K562 (cell line): ENCODE measurements at regions not wholly inside any gene's neighbourhood (a gene's known extent, or its start where the extent isn't known, plus 50 kb on each side); places are given as distances from the start of the nearest gene placed in this dataset.

ENCODE experiments used
- BDP1 ChIP-seq: IDR thresholded peaks from 3 replicates; pipeline ENCODE4 v1.6.1; 2011; ENCODE audit not compliant: insufficient read length, insufficient read depth
- DEAF1 ChIP-seq: fragments of 450-650 bp; formaldehyde crosslinking; IDR thresholded peaks from 2 replicates; pipeline ENCODE4 v1.4.0; 2020; ENCODE audit warnings: mild to moderate bottlenecking, moderate library complexity
- IFI16 ChIP-seq: fragments of 250-450 bp; sonication (Bioruptor Pico); IDR thresholded peaks from 2 replicates; pipeline ENCODE4 v2.1.2; 2022; ENCODE audit warnings: mild to moderate bottlenecking, inconsistent platforms
- MAFG ChIP-seq: fragments of 450-650 bp; conservative IDR thresholded peaks from 2 replicates; pipeline ENCODE4 v1.6.1; 2016; ENCODE audit warnings: missing genetic modification characterization, missing compliant biosample characterization
- MEF2A ChIP-seq: IDR thresholded peaks from 2 replicates; pipeline ENCODE4 v1.6.1; 2011; ENCODE audit warnings: low read depth, mild to moderate bottlenecking, low read length, moderate library complexity; ENCODE audit not compliant: control insufficient read depth
- PTRF ChIP-seq: fragments of 450-650 bp; IDR thresholded peaks from 2 replicates; pipeline ENCODE4 v1.6.1; 2016; ENCODE audit warnings: mild to moderate bottlenecking, missing genetic modification characterization, missing compliant biosample characterization
- RAD21 ChIP-seq, 2 experiments: fragments of 250-450 bp in 1 of 2; fragments of 450-650 bp in 1 of 2; sonication (Bioruptor Pico) in 1 of 2; formaldehyde crosslinking in 1 of 2; IDR thresholded peaks in 1 of 2; conservative IDR thresholded peaks in 1 of 2; 2 replicates each; pipeline versions ENCODE4 v1.4.0 to v1.8.0; 2020 to 2022; ENCODE audit warnings: mild to moderate bottlenecking in 2 of 2, moderate library complexity in 1 of 2
- TF ChIP-seq, protein P1 (sequence below), 2 experiments: fragments of 450-650 bp; formaldehyde crosslinking in 1 of 2; IDR thresholded peaks; 2 replicates each; pipeline versions ENCODE4 v1.4.0 to v1.6.1; 2014 to 2020; ENCODE audit warnings: mild to moderate bottlenecking in 2 of 2, borderline replicate concordance in 1 of 2, low read depth in 1 of 2
- TF ChIP-seq, protein P2 (sequence below), 2 experiments: fragments of 450-650 bp; conservative IDR thresholded peaks; 2 replicates each; pipeline ENCODE4 v1.6.1; 2017; ENCODE audit warnings: mild to moderate bottlenecking in 2 of 2, moderate library complexity in 2 of 2

DNA sequence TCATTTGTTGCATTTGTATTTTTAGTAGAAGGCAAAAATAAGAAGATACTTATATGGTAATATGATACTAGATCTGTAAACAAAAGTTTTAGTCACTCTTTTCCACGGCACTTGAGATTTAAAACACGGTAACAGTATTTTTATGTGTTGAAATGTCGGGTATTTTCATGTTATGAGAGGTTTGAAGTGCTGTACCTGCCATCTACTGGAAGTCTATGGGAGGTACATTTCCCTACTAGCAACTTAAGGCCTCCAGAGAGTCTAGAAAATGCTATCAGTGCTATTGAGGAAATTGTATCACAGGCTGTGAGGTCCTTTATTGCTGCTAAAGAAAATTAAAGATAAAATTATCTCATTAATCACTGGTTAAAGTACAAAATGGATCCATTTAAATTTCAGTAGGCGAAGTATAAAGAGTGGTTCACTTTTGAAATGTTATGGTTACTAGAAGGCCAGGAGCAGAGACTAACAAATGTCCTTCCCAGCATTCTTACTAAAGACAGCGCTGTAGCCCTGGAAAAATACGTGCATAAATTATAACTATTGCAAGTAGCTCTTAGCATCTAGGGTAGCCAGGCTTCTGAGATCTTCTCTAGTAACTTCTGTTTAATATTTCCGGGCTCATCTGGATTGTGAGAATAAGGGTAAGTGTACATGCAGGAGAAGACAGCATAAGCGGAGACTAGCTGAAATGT, 77.6 kb upstream of the PRKD1 start (continued):
- TF ChIP-seq, protein P1, sequence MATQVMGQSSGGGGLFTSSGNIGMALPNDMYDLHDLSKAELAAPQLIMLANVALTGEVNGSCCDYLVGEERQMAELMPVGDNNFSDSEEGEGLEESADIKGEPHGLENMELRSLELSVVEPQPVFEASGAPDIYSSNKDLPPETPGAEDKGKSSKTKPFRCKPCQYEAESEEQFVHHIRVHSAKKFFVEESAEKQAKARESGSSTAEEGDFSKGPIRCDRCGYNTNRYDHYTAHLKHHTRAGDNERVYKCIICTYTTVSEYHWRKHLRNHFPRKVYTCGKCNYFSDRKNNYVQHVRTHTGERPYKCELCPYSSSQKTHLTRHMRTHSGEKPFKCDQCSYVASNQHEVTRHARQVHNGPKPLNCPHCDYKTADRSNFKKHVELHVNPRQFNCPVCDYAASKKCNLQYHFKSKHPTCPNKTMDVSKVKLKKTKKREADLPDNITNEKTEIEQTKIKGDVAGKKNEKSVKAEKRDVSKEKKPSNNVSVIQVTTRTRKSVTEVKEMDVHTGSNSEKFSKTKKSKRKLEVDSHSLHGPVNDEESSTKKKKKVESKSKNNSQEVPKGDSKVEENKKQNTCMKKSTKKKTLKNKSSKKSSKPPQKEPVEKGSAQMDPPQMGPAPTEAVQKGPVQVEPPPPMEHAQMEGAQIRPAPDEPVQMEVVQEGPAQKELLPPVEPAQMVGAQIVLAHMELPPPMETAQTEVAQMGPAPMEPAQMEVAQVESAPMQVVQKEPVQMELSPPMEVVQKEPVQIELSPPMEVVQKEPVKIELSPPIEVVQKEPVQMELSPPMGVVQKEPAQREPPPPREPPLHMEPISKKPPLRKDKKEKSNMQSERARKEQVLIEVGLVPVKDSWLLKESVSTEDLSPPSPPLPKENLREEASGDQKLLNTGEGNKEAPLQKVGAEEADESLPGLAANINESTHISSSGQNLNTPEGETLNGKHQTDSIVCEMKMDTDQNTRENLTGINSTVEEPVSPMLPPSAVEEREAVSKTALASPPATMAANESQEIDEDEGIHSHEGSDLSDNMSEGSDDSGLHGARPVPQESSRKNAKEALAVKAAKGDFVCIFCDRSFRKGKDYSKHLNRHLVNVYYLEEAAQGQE (IDR thresholded peaks at IDR 0.05; ENCODE audit: borderline replicate concordance), result peak; percentile 34; the same call in 1 of the 2 replicates
- TF ChIP-seq, protein P1 (CRISPR knock-in tag; IDR thresholded peaks at IDR 0.05; ENCODE audit: low read depth), result no peak
- no peak for TF ChIP-seq MAFG (tag)
- TF ChIP-seq IFI16, result no peak
- peak; percentile 56 for TF ChIP-seq DEAF1
- TF ChIP-seq PTRF (tag), result no peak
- TF ChIP-seq, protein P2, sequence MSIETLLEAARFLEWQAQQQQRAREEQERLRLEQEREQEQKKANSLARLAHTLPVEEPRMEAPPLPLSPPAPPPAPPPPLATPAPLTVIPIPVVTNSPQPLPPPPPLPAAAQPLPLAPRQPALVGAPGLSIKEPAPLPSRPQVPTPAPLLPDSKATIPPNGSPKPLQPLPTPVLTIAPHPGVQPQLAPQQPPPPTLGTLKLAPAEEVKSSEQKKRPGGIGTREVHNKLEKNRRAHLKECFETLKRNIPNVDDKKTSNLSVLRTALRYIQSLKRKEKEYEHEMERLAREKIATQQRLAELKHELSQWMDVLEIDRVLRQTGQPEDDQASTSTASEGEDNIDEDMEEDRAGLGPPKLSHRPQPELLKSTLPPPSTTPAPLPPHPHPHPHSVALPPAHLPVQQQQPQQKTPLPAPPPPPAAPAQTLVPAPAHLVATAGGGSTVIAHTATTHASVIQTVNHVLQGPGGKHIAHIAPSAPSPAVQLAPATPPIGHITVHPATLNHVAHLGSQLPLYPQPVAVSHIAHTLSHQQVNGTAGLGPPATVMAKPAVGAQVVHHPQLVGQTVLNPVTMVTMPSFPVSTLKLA (conservative IDR thresholded peaks at IDR 0.05), result no peak
- no peak for TF ChIP-seq MEF2A
- peak; percentile 69 to 73 for TF ChIP-seq RAD21 (CRISPR knock-in tag; conservative IDR thresholded peaks at IDR 0.05 in 1 of 2, IDR thresholded peaks at IDR 0.05 in 1 of 2)
- no peak for TF ChIP-seq BDP1
- TF ChIP-seq, all 486 proteins: peak for 5
